ENCODE measurements at regions not wholly inside any gene's neighbourhood (a gene's known extent, or its start where the extent isn't known, plus 50 kb on each side); places are given as distances from the start of the nearest gene placed in this dataset.

GRCh38 chr4:44848466-44848865 lies 122.1 kb upstream of the GNPDA2 start:
- H3K4me3 ChIP-seq (ENCODE audit: low read length in 2 of 2), result no peak overlapping the region
- H3K9ac ChIP-seq (ENCODE audit: low read depth in 1 of 2, low read length in 2 of 2), result no peak overlapping the region
- no peaks in the 10 kb centered on the region for H3K27me3 ChIP-seq (ENCODE audit: control insufficient read depth in 2 of 2, insufficient read depth in 2 of 2, low read length in 2 of 2)
- no peaks in the 10 kb centered on the region for H3K9me3 ChIP-seq (ENCODE audit: control insufficient read depth in 2 of 2, low read length in 2 of 2)
- no peak overlapping the region for H3K27ac ChIP-seq (ENCODE audit: low read depth in 2 of 2, low read length in 2 of 2)
- no peaks in the 10 kb centered on the region for H3K4me1 ChIP-seq (ENCODE audit: control insufficient read depth in 2 of 2, insufficient read depth in 2 of 2, low read length in 2 of 2)
- no peaks in the 10 kb centered on the region for H3K36me3 ChIP-seq (ENCODE audit: control insufficient read depth in 2 of 2, insufficient read depth in 2 of 2, low read length in 2 of 2)

DNA sequence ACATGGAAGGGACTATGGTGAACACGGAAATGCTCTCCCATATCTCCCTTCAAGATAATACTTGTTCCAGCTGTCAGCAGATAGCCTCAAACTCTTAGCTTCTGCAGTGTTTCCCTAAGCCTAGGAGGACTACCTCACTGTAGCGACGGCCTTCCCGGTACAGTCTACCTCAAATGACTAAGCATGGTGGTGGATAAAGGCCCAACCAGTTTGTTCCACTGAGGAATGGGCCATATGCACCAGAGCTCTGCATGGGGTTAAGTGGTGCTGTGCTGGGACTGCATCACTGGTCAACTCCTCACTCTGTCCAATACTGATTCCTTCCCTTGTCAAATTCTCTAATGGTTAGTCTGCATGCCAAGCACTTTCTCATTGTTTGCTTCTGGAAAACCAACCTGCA lies 119.6 kb upstream of the GNPDA2 start:
- Histone ChIP-seq H3K27me3 (ENCODE audit: control insufficient read depth in 2 of 2, insufficient read depth in 2 of 2, low read length in 2 of 2) (no peaks in the 10 kb centered on the region), H3K9me3 (ENCODE audit: control insufficient read depth in 2 of 2, low read length in 2 of 2) (no peaks in the 10 kb centered on the region), H3K4me3 (ENCODE audit: low read length in 2 of 2) (no peak overlapping the region), H3K4me1 (ENCODE audit: control insufficient read depth in 2 of 2, insufficient read depth in 2 of 2, low read length in 2 of 2) (no peaks in the 10 kb centered on the region), H3K9ac (ENCODE audit: low read depth in 1 of 2, low read length in 2 of 2) (no peak overlapping the region), H3K27ac (ENCODE audit: low read depth in 2 of 2, low read length in 2 of 2) (no peak overlapping the region), H3K36me3 (ENCODE audit: control insufficient read depth in 2 of 2, insufficient read depth in 2 of 2, low read length in 2 of 2) (no peaks in the 10 kb centered on the region)

- no peak overlapping the region for H3K9ac ChIP-seq (ENCODE audit: low read depth in 1 of 2, low read length in 2 of 2)
- H3K27ac ChIP-seq (ENCODE audit: low read depth in 2 of 2, low read length in 2 of 2), result no peak overlapping the region
- H3K4me1 ChIP-seq (ENCODE audit: control insufficient read depth in 2 of 2, insufficient read depth in 2 of 2, low read length in 2 of 2), result no peaks in the 10 kb centered on the region
- H3K36me3 ChIP-seq (ENCODE audit: control insufficient read depth in 2 of 2, insufficient read depth in 2 of 2, low read length in 2 of 2), result no peaks in the 10 kb centered on the region
- H3K9me3 ChIP-seq (ENCODE audit: control insufficient read depth in 2 of 2, low read length in 2 of 2), result no peaks in the 10 kb centered on the region
- H3K27me3 ChIP-seq (ENCODE audit: control insufficient read depth in 2 of 2, insufficient read depth in 2 of 2, low read length in 2 of 2), result no peaks in the 10 kb centered on the region
- no peak overlapping the region for H3K4me3 ChIP-seq (ENCODE audit: low read length in 2 of 2)
Measured at GRCh38 chr4:44845309-44845708, 119.0 kb upstream of the GNPDA2 start.

DNA sequence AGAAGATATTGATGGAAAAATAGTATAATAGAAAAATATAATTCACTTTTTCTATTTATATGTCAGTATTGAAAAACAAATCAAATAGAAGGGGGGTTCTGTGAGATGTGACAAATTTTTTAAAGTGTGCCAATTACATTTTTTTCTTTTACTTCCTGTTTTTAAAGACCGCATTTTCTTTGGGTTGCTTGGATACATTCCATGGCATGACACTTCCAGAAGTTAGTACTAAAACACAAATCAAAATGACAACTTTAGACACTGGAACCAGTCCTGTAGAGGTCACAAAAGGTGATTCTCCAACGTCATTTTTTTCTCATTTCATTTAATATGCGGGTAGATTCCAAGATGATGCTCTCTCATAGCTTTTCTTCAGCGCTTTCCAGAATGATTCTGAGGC lies 116.2 kb upstream of the GNPDA2 start:
- H3K9ac ChIP-seq (ENCODE audit: low read depth in 1 of 2, low read length in 2 of 2), result no peak overlapping the region
- H3K9me3 ChIP-seq (ENCODE audit: control insufficient read depth in 2 of 2, low read length in 2 of 2), result no peaks in the 10 kb centered on the region
- no peaks in the 10 kb centered on the region for H3K4me1 ChIP-seq (ENCODE audit: control insufficient read depth in 2 of 2, insufficient read depth in 2 of 2, low read length in 2 of 2)
- no peaks in the 10 kb centered on the region for H3K27me3 ChIP-seq (ENCODE audit: control insufficient read depth in 2 of 2, insufficient read depth in 2 of 2, low read length in 2 of 2)
- H3K27ac ChIP-seq (ENCODE audit: low read depth in 2 of 2, low read length in 2 of 2), result no peak overlapping the region
- no peak overlapping the region for H3K4me3 ChIP-seq (ENCODE audit: low read length in 2 of 2)
- no peaks in the 10 kb centered on the region for H3K36me3 ChIP-seq (ENCODE audit: control insufficient read depth in 2 of 2, insufficient read depth in 2 of 2, low read length in 2 of 2)

- no peaks in the 10 kb centered on the region for H3K36me3 ChIP-seq (ENCODE audit: control insufficient read depth in 2 of 2, insufficient read depth in 2 of 2, low read length in 2 of 2)
- no peaks in the 10 kb centered on the region for H3K27me3 ChIP-seq (ENCODE audit: control insufficient read depth in 2 of 2, insufficient read depth in 2 of 2, low read length in 2 of 2)
- H3K4me3 ChIP-seq (ENCODE audit: low read length in 2 of 2), result no peak overlapping the region
- H3K4me1 ChIP-seq (ENCODE audit: control insufficient read depth in 2 of 2, insufficient read depth in 2 of 2, low read length in 2 of 2), result no peaks in the 10 kb centered on the region
- peaks cover 0 to 2% of the 10 kb centered on the region in 2 donors for H3K9me3 ChIP-seq (ENCODE audit: control insufficient read depth in 2 of 2, low read length in 2 of 2)
- no peak overlapping the region for H3K27ac ChIP-seq (ENCODE audit: low read depth in 2 of 2, low read length in 2 of 2)
- no peak overlapping the region for H3K9ac ChIP-seq (ENCODE audit: low read depth in 1 of 2, low read length in 2 of 2)
Measured at GRCh38 chr4:44817930-44818329, 91.6 kb upstream of the GNPDA2 start.

- no peaks in the 10 kb centered on the region for H3K27me3 ChIP-seq (ENCODE audit: control insufficient read depth in 2 of 2, insufficient read depth in 2 of 2, low read length in 2 of 2)
- H3K4me3 ChIP-seq (ENCODE audit: low read length in 2 of 2), result no peak overlapping the region
- H3K36me3 ChIP-seq (ENCODE audit: control insufficient read depth in 2 of 2, insufficient read depth in 2 of 2, low read length in 2 of 2), result no peaks in the 10 kb centered on the region
- no peaks in the 10 kb centered on the region for H3K9me3 ChIP-seq (ENCODE audit: control insufficient read depth in 2 of 2, low read length in 2 of 2)
- no peak overlapping the region for H3K9ac ChIP-seq (ENCODE audit: low read depth in 1 of 2, low read length in 2 of 2)
- no peaks in the 10 kb centered on the region for H3K4me1 ChIP-seq (ENCODE audit: control insufficient read depth in 2 of 2, insufficient read depth in 2 of 2, low read length in 2 of 2)
- no peak overlapping the region for H3K27ac ChIP-seq (ENCODE audit: low read depth in 2 of 2, low read length in 2 of 2)
Measured at GRCh38 chr4:44806071-44806470, 79.7 kb upstream of the GNPDA2 start.

DNA sequence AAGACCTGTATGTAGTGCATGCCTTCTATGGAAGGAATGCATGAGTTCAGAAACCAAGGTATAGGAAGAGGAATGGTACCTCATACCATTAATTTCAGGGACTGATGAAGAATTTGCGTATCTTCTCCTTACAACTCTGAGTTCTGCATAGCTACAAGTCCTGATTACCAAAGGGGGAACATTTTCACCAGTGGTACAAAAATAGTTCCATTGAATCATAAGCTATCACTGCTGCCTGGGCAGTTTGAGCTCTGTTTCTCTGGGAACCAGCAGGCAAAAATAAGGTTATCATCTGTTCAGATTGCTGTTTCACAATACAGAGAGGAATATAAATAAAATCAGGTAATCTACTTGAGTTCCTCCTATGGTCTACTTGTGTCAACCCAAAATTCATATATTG lies 77.9 kb upstream of the GNPDA2 start:
- no peaks in the 10 kb centered on the region for H3K27me3 ChIP-seq (ENCODE audit: control insufficient read depth in 2 of 2, insufficient read depth in 2 of 2, low read length in 2 of 2)
- H3K4me3 ChIP-seq (ENCODE audit: low read length in 2 of 2), result no peak overlapping the region
- H3K27ac ChIP-seq (ENCODE audit: low read depth in 2 of 2, low read length in 2 of 2), result no peak overlapping the region
- H3K4me1 ChIP-seq (ENCODE audit: control insufficient read depth in 2 of 2, insufficient read depth in 2 of 2, low read length in 2 of 2), result no peaks in the 10 kb centered on the region
- H3K9me3 ChIP-seq (ENCODE audit: control insufficient read depth in 2 of 2, low read length in 2 of 2), result no peaks in the 10 kb centered on the region
- H3K36me3 ChIP-seq (ENCODE audit: control insufficient read depth in 2 of 2, insufficient read depth in 2 of 2, low read length in 2 of 2), result no peaks in the 10 kb centered on the region
- no peak overlapping the region for H3K9ac ChIP-seq (ENCODE audit: low read depth in 1 of 2, low read length in 2 of 2)

DNA sequence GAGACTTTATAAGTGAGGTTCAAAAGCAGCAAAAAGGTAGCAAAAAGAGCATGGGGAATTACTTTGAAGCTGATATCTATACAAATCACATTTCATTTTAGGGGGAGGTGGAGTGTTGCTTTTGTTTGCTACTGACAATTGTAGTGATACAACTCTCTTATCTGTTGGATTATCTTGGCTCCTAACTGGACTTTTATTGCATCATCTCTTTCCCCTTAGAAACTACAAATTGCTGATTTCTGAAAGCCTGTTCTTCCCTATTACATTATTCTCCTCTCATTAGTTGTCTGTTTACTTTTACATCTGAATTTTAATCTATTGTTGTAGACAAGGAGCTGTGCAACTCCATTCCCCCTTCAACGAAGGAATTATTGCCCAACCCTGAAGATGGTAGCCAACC lies 75.0 kb upstream of the GNPDA2 start:
- H3K27me3 ChIP-seq (ENCODE audit: control insufficient read depth in 2 of 2, insufficient read depth in 2 of 2, low read length in 2 of 2), result no peaks in the 10 kb centered on the region
- no peak overlapping the region for H3K27ac ChIP-seq (ENCODE audit: low read depth in 2 of 2, low read length in 2 of 2)
- H3K4me3 ChIP-seq (ENCODE audit: low read length in 2 of 2), result no peak overlapping the region
- peaks cover 0 to 4% of the 10 kb centered on the region in 2 donors for H3K9me3 ChIP-seq (ENCODE audit: control insufficient read depth in 2 of 2, low read length in 2 of 2)
- no peaks in the 10 kb centered on the region for H3K36me3 ChIP-seq (ENCODE audit: control insufficient read depth in 2 of 2, insufficient read depth in 2 of 2, low read length in 2 of 2)
- no peaks in the 10 kb centered on the region for H3K4me1 ChIP-seq (ENCODE audit: control insufficient read depth in 2 of 2, insufficient read depth in 2 of 2, low read length in 2 of 2)
- no peak overlapping the region for H3K9ac ChIP-seq (ENCODE audit: low read depth in 1 of 2, low read length in 2 of 2)

GRCh38 chr4:44791831-44792230 lies 65.5 kb upstream of the GNPDA2 start:
- H3K27me3 ChIP-seq (ENCODE audit: control insufficient read depth in 2 of 2, insufficient read depth in 2 of 2, low read length in 2 of 2), result no peaks in the 10 kb centered on the region
- H3K4me3 ChIP-seq (ENCODE audit: low read length in 2 of 2), result no peak overlapping the region
- no peak overlapping the region for H3K9ac ChIP-seq (ENCODE audit: low read depth in 1 of 2, low read length in 2 of 2)
- no peaks in the 10 kb centered on the region for H3K4me1 ChIP-seq (ENCODE audit: control insufficient read depth in 2 of 2, insufficient read depth in 2 of 2, low read length in 2 of 2)
- H3K36me3 ChIP-seq (ENCODE audit: control insufficient read depth in 2 of 2, insufficient read depth in 2 of 2, low read length in 2 of 2), result no peaks in the 10 kb centered on the region
- H3K9me3 ChIP-seq (ENCODE audit: control insufficient read depth in 2 of 2, low read length in 2 of 2), result no peaks in the 10 kb centered on the region
- H3K27ac ChIP-seq (ENCODE audit: low read depth in 2 of 2, low read length in 2 of 2), result no peak overlapping the region

DNA sequence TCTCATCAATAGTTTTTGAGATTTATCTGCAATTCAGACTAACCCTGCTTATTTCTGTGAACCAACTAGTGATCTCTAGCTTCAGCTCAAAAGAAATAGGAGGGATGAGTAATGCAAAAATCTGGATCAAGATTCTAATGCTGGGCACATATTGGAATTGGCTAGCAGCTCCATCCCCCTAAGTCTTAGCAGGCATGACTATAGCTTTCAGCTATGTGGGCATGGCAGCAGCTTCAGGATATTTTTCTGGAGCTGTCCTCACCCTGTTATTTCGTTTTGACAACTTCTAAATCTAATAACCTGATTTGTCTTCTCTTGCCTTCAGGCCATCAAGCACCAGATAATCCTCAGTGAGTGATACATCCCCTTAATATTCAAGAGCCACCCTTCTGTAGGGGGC lies 50.8 kb upstream of the GNPDA2 start:
- Histone ChIP-seq H3K9ac (ENCODE audit: low read depth in 1 of 2, low read length in 2 of 2) (no peak overlapping the region), H3K27ac (ENCODE audit: low read depth in 2 of 2, low read length in 2 of 2) (no peak overlapping the region), H3K4me3 (ENCODE audit: low read length in 2 of 2) (no peak overlapping the region), H3K9me3 (ENCODE audit: control insufficient read depth in 2 of 2, low read length in 2 of 2) (no peaks in the 10 kb centered on the region), H3K4me1 (ENCODE audit: control insufficient read depth in 2 of 2, insufficient read depth in 2 of 2, low read length in 2 of 2) (no peaks in the 10 kb centered on the region), H3K36me3 (ENCODE audit: control insufficient read depth in 2 of 2, insufficient read depth in 2 of 2, low read length in 2 of 2) (no peaks in the 10 kb centered on the region), H3K27me3 (ENCODE audit: control insufficient read depth in 2 of 2, insufficient read depth in 2 of 2, low read length in 2 of 2) (no peaks in the 10 kb centered on the region)

All from mucosa of rectum (tissue), 2 donors.